ENCODE measurements at regions not wholly inside any gene's neighbourhood (a gene's known extent, or its start where the extent isn't known, plus 50 kb on each side); places are given as distances from the start of the nearest gene placed in this dataset.

DNA sequence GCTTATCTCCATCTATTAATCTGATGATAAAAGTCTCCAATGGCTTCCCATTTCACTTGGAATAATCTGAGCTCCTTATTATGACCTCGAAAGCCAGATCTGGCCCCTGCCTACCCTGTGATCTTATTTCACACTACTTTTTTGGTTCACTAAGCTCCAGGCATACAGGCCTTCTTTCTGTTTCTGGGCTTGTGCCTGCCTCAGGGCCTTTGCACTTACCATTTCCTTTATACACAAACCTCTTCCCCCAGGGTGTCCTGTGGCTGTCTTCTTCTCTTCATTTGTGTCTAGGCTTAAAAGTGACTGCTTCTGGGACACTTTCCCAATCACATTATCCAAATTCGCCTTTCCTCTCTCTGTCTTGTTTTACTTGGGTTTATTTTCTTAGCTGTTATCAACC, 478.8 kb downstream of the LRIG3 start:
- H3K9me3 ChIP-seq (ENCODE audit: control insufficient read depth in 4 of 4, low read length in 3 of 4) = no peaks in the 10 kb centered on the region
- H3K27ac ChIP-seq (ENCODE audit: low read depth in 1 of 2, low read length in 2 of 2) = no peak overlapping the region
- H3K9ac ChIP-seq (ENCODE audit: low read depth in 1 of 2, low read length in 2 of 2) = no peak overlapping the region
- no peak for DNase-seq (ENCODE audit: low spot score)
- H3K27me3 ChIP-seq (ENCODE audit: control insufficient read depth in 4 of 4, insufficient read depth in 4 of 4, low read length in 3 of 4) = peaks cover 0 to under 1% (median 0%) of the 10 kb centered on the region in 4 donors
- H3K36me3 ChIP-seq (ENCODE audit: control insufficient read depth in 4 of 4, insufficient read depth in 3 of 4, low read depth in 1 of 4, low read length in 3 of 4) = no peaks in the 10 kb centered on the region
- H3K4me3 ChIP-seq (ENCODE audit: low read depth in 1 of 3, low read length in 3 of 3) = no peak overlapping the region
- WGBS = 82% methylated on average over 2 of the region's 2 CpGs
- TF ChIP-seq HNF4G (IDR thresholded peaks at IDR 0.05) (no peak), RXRA (IDR thresholded peaks at IDR 0.05) (no peak), FOXA2 (IDR thresholded peaks at IDR 0.05) (no peak)
- no peaks in the 10 kb centered on the region for H3K4me1 ChIP-seq (ENCODE audit: control insufficient read depth in 4 of 4, insufficient read depth in 4 of 4, low read length in 3 of 4)

- no peaks in the 10 kb centered on the region for H3K9me3 ChIP-seq (ENCODE audit: control insufficient read depth in 4 of 4, low read length in 3 of 4)
- no peaks in the 10 kb centered on the region for H3K4me1 ChIP-seq (ENCODE audit: control insufficient read depth in 4 of 4, insufficient read depth in 4 of 4, low read length in 3 of 4)
- H3K27ac ChIP-seq (ENCODE audit: low read depth in 1 of 2, low read length in 2 of 2) = no peak overlapping the region
- no peak for DNase-seq (ENCODE audit: low spot score)
- no peak overlapping the region for H3K4me3 ChIP-seq (ENCODE audit: low read depth in 1 of 3, low read length in 3 of 3)
- H3K36me3 ChIP-seq (ENCODE audit: control insufficient read depth in 4 of 4, insufficient read depth in 3 of 4, low read depth in 1 of 4, low read length in 3 of 4) = no peaks in the 10 kb centered on the region
- peaks cover 0 to 2% (median 0%) of the 10 kb centered on the region in 4 donors for H3K27me3 ChIP-seq (ENCODE audit: control insufficient read depth in 4 of 4, insufficient read depth in 4 of 4, low read length in 3 of 4)
- H3K9ac ChIP-seq (ENCODE audit: low read depth in 1 of 2, low read length in 2 of 2) = no peak overlapping the region
- no peak for TF ChIP-seq CTCF (IDR thresholded peaks at IDR 0.05; ENCODE audit: low read depth, low read length, missing input control)
- TF ChIP-seq RAD21 (IDR thresholded peaks at IDR 0.05) = peak in 1 of 2 donors; percentile 35
These were observed 476.9 kb downstream of the LRIG3 start for GRCh38 chr12:58443273-58443980.

GRCh38 chr12:58443981-58444371, 476.3 kb downstream of the LRIG3 start:
- Histone ChIP-seq H3K36me3 (ENCODE audit: control insufficient read depth in 4 of 4, insufficient read depth in 3 of 4, low read depth in 1 of 4, low read length in 3 of 4) (no peaks in the 10 kb centered on the region), H3K4me1 (ENCODE audit: control insufficient read depth in 4 of 4, insufficient read depth in 4 of 4, low read length in 3 of 4) (no peaks in the 10 kb centered on the region), H3K4me3 (ENCODE audit: low read depth in 1 of 3, low read length in 3 of 3) (no peak overlapping the region), H3K27me3 (ENCODE audit: control insufficient read depth in 4 of 4, insufficient read depth in 4 of 4, low read length in 3 of 4) (peaks cover 0 to 2% (median 0%) of the 10 kb centered on the region in 4 donors), H3K27ac (ENCODE audit: low read depth in 1 of 2, low read length in 2 of 2) (no peak overlapping the region), H3K9ac (ENCODE audit: low read depth in 1 of 2, low read length in 2 of 2) (no peak overlapping the region), H3K9me3 (ENCODE audit: control insufficient read depth in 4 of 4, low read length in 3 of 4) (no peaks in the 10 kb centered on the region)
- no peak for TF ChIP-seq NR2F2 (IDR thresholded peaks at IDR 0.05)
- TF ChIP-seq, protein P1, sequence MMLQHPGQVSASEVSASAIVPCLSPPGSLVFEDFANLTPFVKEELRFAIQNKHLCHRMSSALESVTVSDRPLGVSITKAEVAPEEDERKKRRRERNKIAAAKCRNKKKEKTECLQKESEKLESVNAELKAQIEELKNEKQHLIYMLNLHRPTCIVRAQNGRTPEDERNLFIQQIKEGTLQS (IDR thresholded peaks at IDR 0.05) = no peak
- TF ChIP-seq YY1 (IDR thresholded peaks at IDR 0.05) = no peak
- no peak for TF ChIP-seq RXRA (IDR thresholded peaks at IDR 0.05)
- no peak for TF ChIP-seq HNF4A (conservative IDR thresholded peaks at IDR 0.05)
- TF ChIP-seq TAF1 (conservative IDR thresholded peaks at IDR 0.05) = no peak
- TF ChIP-seq HNF4G (IDR thresholded peaks at IDR 0.05) = no peak
- TF ChIP-seq EGR1 (IDR thresholded peaks at IDR 0.05; ENCODE audit: low read depth in 2 of 2) = no peak
- no peak for TF ChIP-seq GABPA (IDR thresholded peaks at IDR 0.05 in 1 of 2, conservative IDR thresholded peaks at IDR 0.05 in 1 of 2)
- TF ChIP-seq JUND (IDR thresholded peaks at IDR 0.05) = no peak
- TF ChIP-seq REST (IDR thresholded peaks at IDR 0.05) = no peak
- no peak for TF ChIP-seq RAD21 (IDR thresholded peaks at IDR 0.05)
- no peak for TF ChIP-seq SP1 (IDR thresholded peaks at IDR 0.05)
- no peak for TF ChIP-seq FOXA1 (IDR thresholded peaks at IDR 0.05)
- TF ChIP-seq MAX (IDR thresholded peaks at IDR 0.05) = no peak
- TF ChIP-seq FOXA2 (IDR thresholded peaks at IDR 0.05) = no peak
- TF ChIP-seq CTCF (IDR thresholded peaks at IDR 0.05; ENCODE audit: low read depth, low read length, missing input control) = no peak
- no peak for TF ChIP-seq ZBTB33 (IDR thresholded peaks at IDR 0.05)
- WGBS = 78% methylated on average over 8 of the region's 8 CpGs
- DNase-seq (ENCODE audit: low spot score) = no peak

All from liver (tissue), 8 donors.